ENCODE measurements at regions not wholly inside any gene's neighbourhood (a gene's known extent, or its start where the extent isn't known, plus 50 kb on each side); places are given as distances from the start of the nearest gene placed in this dataset.

- no peak for TF ChIP-seq CTCF (IDR thresholded peaks at IDR 0.05; ENCODE audit: insufficient read depth, low read depth, low read length)
- TF ChIP-seq EZH2 (IDR thresholded peaks at IDR 0.05; ENCODE audit: insufficient read depth, low read length) = no peak
Observed at GRCh38 chr1:116284819-116285390, 88.1 kb upstream of the ATP1A1 start.
